ENCODE measurements at regions not wholly inside any gene's neighbourhood (a gene's known extent, or its start where the extent isn't known, plus 50 kb on each side); places are given as distances from the start of the nearest gene placed in this dataset.

- no peak overlapping the region for H3K23ac ChIP-seq (ENCODE audit: insufficient read length)
- whole genome bisulfite sequencing, 2 experiments (ENCODE audit: extremely low coverage in 1 of 2, insufficient coverage in 1 of 2, insufficient read length in 1 of 2, insufficient replicate concordance in 2 of 2, low coverage in 1 of 2, low lambda C conversion rate in 2 of 2, missing lambda C conversion rate in 1 of 2), result 95% methylated on average over 3 of the region's 3 CpGs; no CpG with 5 or more reads in 1 of the 2 experiments
These were observed 275.6 kb upstream of the FANCL start for GRCh38 chr2:58516695-58517094.

More at GRCh38 chr2:58516695-58517094, 275.6 kb upstream of the FANCL start:
- no peak for TF ChIP-seq SRF (IDR thresholded peaks at IDR 0.05; ENCODE audit: low read depth, low read length)
- TF ChIP-seq CREB1 (IDR thresholded peaks at IDR 0.05), result no peak
- no peak for TF ChIP-seq RAD21 (IDR thresholded peaks at IDR 0.05 in 1 of 2, conservative IDR thresholded peaks at IDR 0.05 in 1 of 2; ENCODE audit: low read depth in 2 of 2, low read length in 2 of 2)
- no peak for TF ChIP-seq SUZ12 (IDR thresholded peaks at IDR 0.05; ENCODE audit: low read length)
- TF ChIP-seq CBX8 (IDR thresholded peaks at IDR 0.05; ENCODE audit: borderline replicate concordance, low read depth, low read length), result no peak
- TF ChIP-seq, protein P1, sequence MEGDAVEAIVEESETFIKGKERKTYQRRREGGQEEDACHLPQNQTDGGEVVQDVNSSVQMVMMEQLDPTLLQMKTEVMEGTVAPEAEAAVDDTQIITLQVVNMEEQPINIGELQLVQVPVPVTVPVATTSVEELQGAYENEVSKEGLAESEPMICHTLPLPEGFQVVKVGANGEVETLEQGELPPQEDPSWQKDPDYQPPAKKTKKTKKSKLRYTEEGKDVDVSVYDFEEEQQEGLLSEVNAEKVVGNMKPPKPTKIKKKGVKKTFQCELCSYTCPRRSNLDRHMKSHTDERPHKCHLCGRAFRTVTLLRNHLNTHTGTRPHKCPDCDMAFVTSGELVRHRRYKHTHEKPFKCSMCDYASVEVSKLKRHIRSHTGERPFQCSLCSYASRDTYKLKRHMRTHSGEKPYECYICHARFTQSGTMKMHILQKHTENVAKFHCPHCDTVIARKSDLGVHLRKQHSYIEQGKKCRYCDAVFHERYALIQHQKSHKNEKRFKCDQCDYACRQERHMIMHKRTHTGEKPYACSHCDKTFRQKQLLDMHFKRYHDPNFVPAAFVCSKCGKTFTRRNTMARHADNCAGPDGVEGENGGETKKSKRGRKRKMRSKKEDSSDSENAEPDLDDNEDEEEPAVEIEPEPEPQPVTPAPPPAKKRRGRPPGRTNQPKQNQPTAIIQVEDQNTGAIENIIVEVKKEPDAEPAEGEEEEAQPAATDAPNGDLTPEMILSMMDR (IDR thresholded peaks at IDR 0.05; ENCODE audit: control extremely low read depth in 1 of 3, insufficient read depth in 1 of 3, low read depth in 1 of 3, low read length in 3 of 3), result no peak
- no peak overlapping the region for H3K27ac ChIP-seq (ENCODE audit: low read depth, low read length)
- H3K79me2 ChIP-seq (ENCODE audit: control insufficient read depth in 1 of 2, insufficient read depth in 2 of 2, low read length in 2 of 2), result no peaks in the 10 kb centered on the region
- no peak overlapping the region for H2AFZ ChIP-seq (ENCODE audit: low read length)
- H3K9ac ChIP-seq (replicated peaks in 1 of 4; ENCODE audit: extremely low read depth in 1 of 4, low read depth in 3 of 4, low read length in 3 of 4), result no peak overlapping the region
- H2BK20ac ChIP-seq (ENCODE audit: low read length), result no peak overlapping the region
- no peak overlapping the region for H3K4me2 ChIP-seq (ENCODE audit: insufficient read depth in 1 of 2, low read depth in 2 of 2, low read length in 2 of 2)
- ChIA-PET POLR2A (ENCODE audit: partially characterized antibody) (interaction anchor here (1.4 kb wide), 1 partner anchor 17 kb away, joined by 3 read pairs; no protein-coding TSS in a partner anchor), CTCF (ENCODE audit: partially characterized antibody) (interaction anchor here (1.5 kb wide), 1 partner anchor 37 kb away, joined by 5 read pairs; no protein-coding TSS in a partner anchor)
- DNase-seq (ENCODE audit: low read depth in 1 of 2, low spot score in 2 of 2) (no peak), FAIRE-seq (no peak)
- H4K20me1 ChIP-seq (replicated peaks in 1 of 2; ENCODE audit: control insufficient read depth in 1 of 2, insufficient read depth in 2 of 2, low read length in 2 of 2), result no peaks in the 10 kb centered on the region
- H3K27me3 ChIP-seq (replicated peaks in 1 of 4; ENCODE audit: control insufficient read depth in 3 of 4, extremely low read depth in 1 of 4, insufficient read depth in 3 of 4, low read length in 3 of 4), result no peaks in the 10 kb centered on the region
- no peak overlapping the region for H2BK5ac ChIP-seq (ENCODE audit: low read depth, low read length)
- no peak overlapping the region for H2BK15ac ChIP-seq (ENCODE audit: low read length)
- H4K91ac ChIP-seq (replicated peaks; ENCODE audit: insufficient read length, low read length), result no peak overlapping the region
- H3K18ac ChIP-seq (ENCODE audit: extremely low read depth, low read length), result no peak overlapping the region
- no peaks in the 10 kb centered on the region for H3K9me3 ChIP-seq (ENCODE audit: insufficient read depth in 2 of 2, low read depth in 1 of 2, low read length in 1 of 2)
- no peak overlapping the region for H2BK12ac ChIP-seq (ENCODE audit: low read depth, low read length)
- no peaks in the 10 kb centered on the region for H3K23me2 ChIP-seq (ENCODE audit: low read depth, low read length)
- H3K79me1 ChIP-seq (ENCODE audit: low read depth, low read length), result no peaks in the 10 kb centered on the region
- H3K4me3 ChIP-seq (ENCODE audit: extremely low read depth in 1 of 4, insufficient read depth in 2 of 4, low read depth in 3 of 4, low read length in 4 of 4), result no peak overlapping the region
- no peak overlapping the region for H4K5ac ChIP-seq (ENCODE audit: insufficient read length, low read depth, low read length)
- no peaks in the 10 kb centered on the region for H3K36me3 ChIP-seq (ENCODE audit: control insufficient read depth in 2 of 4, insufficient read depth in 4 of 4, low read length in 3 of 4)
- H3K4ac ChIP-seq (replicated peaks; ENCODE audit: insufficient read length, low read depth, low read length), result no peak overlapping the region
- no peak overlapping the region for H4K8ac ChIP-seq (ENCODE audit: extremely low read depth, insufficient read depth, low read length)
- H3K14ac ChIP-seq (ENCODE audit: insufficient read length), result no peak overlapping the region
- H3K4me1 ChIP-seq (replicated peaks in 1 of 4; ENCODE audit: control insufficient read depth in 3 of 4, insufficient read depth in 4 of 4, low read length in 3 of 4), result peaks cover 0 to 8% (median 7%) of the 10 kb centered on the region in 4 experiments; a peak in 3 of 7 replicates
- H3K56ac ChIP-seq (replicated peaks; ENCODE audit: insufficient read length, low read depth, low read length), result no peak overlapping the region
- no peak overlapping the region for H2BK120ac ChIP-seq (replicated peaks; ENCODE audit: low read depth, low read length)
- H2AK5ac ChIP-seq (ENCODE audit: low read depth, low read length), result no peak overlapping the region
